ENCODE measurements at regions not wholly inside any gene's neighbourhood (a gene's known extent, or its start where the extent isn't known, plus 50 kb on each side); places are given as distances from the start of the nearest gene placed in this dataset.
"Not testable (repeated sequence)": the region's sequence is repeated elsewhere in the genome, so short reads cannot be mapped to it uniquely, and the experiment has no call there.

DNA sequence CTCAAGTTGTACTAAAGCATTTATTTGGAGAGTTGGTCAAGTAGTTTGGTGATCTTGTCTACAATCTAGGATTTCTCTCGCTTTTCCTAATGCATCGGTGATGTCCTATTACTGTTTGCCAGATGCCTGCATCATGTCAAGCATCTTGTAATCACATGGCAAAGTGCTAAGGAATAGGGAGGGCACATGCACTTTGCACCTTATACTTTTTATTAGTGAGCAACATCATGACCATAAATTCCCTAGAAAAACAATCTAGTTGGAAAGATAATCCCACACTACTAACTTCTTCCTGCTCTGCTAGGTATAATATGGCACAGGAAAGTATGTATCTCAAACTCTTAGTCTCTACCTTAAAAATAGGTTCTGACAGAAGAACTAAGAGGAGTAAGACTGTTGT, 894.3 kb upstream of the SLITRK1 start:
- in situ Hi-C loops (cut with MboI; ENCODE audit: low sequenced_read_pairs) (no loop called here), dilution Hi-C loops (cut with HindIII; ENCODE audit: low sequenced_read_pairs, unreplicated experiment) (no loop called here), intact Hi-C loops (cut with micrococcal nuclease) (no loop called here)
- no CpG with 5 or more reads among the region's 2 CpGs for WGBS, 2 experiments (ENCODE audit: extremely low coverage in 2 of 2, insufficient read length in 1 of 2)
- Histone ChIP-seq H3K4me1 (ENCODE audit: control insufficient read depth, insufficient read depth, low read length) (no peaks in the 10 kb centered on the region), H2BK20ac (ENCODE audit: low read depth, low read length) (no peak overlapping the region), H2BK5ac (ENCODE audit: low read depth, low read length, poor library complexity, severe bottlenecking) (no peak overlapping the region), H3K36me3 (ENCODE audit: control insufficient read depth, insufficient read depth, low read length) (no peaks in the 10 kb centered on the region), H3K14ac (replicated peaks; ENCODE audit: low read depth, low read length) (no peak overlapping the region), H3K27me3 (ENCODE audit: control insufficient read depth, insufficient read depth, low read length) (no peaks in the 10 kb centered on the region), H3K56ac (ENCODE audit: extremely low read depth, insufficient read depth, low read length) (no peak overlapping the region), H4K5ac (ENCODE audit: low read depth, low read length) (no peak overlapping the region), H4K20me1 (ENCODE audit: insufficient read depth, low read length) (no peaks in the 10 kb centered on the region), H3K79me1 (ENCODE audit: low read depth in 1 of 2, low read length in 2 of 2) (no peaks in the 10 kb centered on the region), H3K23ac (ENCODE audit: low read depth, low read length) (no peak overlapping the region), H3K4ac (ENCODE audit: low read depth, low read length) (no peak overlapping the region), H2AFZ (replicated peaks; ENCODE audit: low read length, poor library complexity) (no peak overlapping the region), H3K27ac (ENCODE audit: insufficient read depth, low read length) (no peak overlapping the region), H4K8ac (ENCODE audit: low read depth in 2 of 2, low read length in 2 of 2) (no peak overlapping the region), H2AK5ac (ENCODE audit: low read depth, low read length) (no peak overlapping the region), H3K9me3 (ENCODE audit: control insufficient read depth, insufficient read depth, low read length) (no peaks in the 10 kb centered on the region; the same call in 1 of the 2 replicates), H3K9me1 (ENCODE audit: insufficient read depth, low read length) (no peaks in the 10 kb centered on the region), H4K91ac (ENCODE audit: insufficient read depth, low read depth, low read length) (no peak overlapping the region), H3K9ac (ENCODE audit: low read depth, low read length) (no peak overlapping the region), H3K4me3 (ENCODE audit: insufficient read depth, low read depth, low read length) (no peak overlapping the region), H3K18ac (ENCODE audit: low read depth, low read length) (no peak overlapping the region), H2AK9ac (replicated peaks; ENCODE audit: low read depth, low read length, poor library complexity) (no peak overlapping the region), H2BK120ac (ENCODE audit: low read depth, low read length) (no peak overlapping the region), H2BK15ac (ENCODE audit: low read depth, low read length) (no peak overlapping the region), H3K4me2 (ENCODE audit: low read depth, low read length) (no peak overlapping the region)
- no peak for ATAC-seq (ENCODE audit: low read depth)
- no TSS peak for BruUV-seq (replicated peaks)
- ChIA-PET CTCF (no interaction called here), POLR2A (ENCODE audit: unreplicated experiment) (no interaction called here)
- no peak for DNase-seq
- TF ChIP-seq, protein P1, sequence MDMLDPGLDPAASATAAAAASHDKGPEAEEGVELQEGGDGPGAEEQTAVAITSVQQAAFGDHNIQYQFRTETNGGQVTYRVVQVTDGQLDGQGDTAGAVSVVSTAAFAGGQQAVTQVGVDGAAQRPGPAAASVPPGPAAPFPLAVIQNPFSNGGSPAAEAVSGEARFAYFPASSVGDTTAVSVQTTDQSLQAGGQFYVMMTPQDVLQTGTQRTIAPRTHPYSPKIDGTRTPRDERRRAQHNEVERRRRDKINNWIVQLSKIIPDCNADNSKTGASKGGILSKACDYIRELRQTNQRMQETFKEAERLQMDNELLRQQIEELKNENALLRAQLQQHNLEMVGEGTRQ (IDR thresholded peaks at IDR 0.05; ENCODE audit: low read depth, low read length): no peak
- TF ChIP-seq BHLHE40 (IDR thresholded peaks at IDR 0.05; ENCODE audit: low read depth, low read length) (no peak), RAD21 (IDR thresholded peaks at IDR 0.05; ENCODE audit: low read length) (no peak), CEBPB (IDR thresholded peaks at IDR 0.05; ENCODE audit: low read depth, low read length) (no peak)

DNA sequence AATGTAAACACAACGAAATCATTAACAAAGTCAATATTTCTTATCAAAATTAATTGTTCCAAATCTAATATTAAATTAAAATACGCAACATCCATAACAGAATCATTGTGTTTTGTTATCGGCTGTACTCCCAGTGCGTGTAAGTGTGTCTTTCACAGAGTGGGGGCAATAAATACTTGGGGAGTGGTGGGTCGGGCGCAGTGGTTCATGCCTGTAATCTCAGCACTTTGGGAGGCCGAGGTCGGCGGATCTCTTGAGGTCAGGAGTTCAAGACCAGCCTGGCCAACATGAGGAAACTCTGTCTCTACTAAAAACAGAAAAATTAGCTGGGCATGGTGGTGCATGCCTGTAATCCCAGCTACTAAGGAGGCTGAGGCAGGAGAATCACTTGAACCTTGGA, 893.6 kb upstream of the SLITRK1 start:
- CTCF ChIA-PET; H3K18ac ChIP-seq (ENCODE audit: low read depth, low read length); H3K14ac ChIP-seq (replicated peaks; ENCODE audit: low read depth, low read length); H2BK5ac ChIP-seq (ENCODE audit: low read depth, low read length, poor library complexity, severe bottlenecking); in situ Hi-C loops (cut with MboI; ENCODE audit: low sequenced_read_pairs); H2AK5ac ChIP-seq (ENCODE audit: low read depth, low read length); H4K20me1 ChIP-seq (ENCODE audit: insufficient read depth, low read length); H3K27ac ChIP-seq (ENCODE audit: insufficient read depth, low read length); H2BK20ac ChIP-seq (ENCODE audit: low read depth, low read length); H2AK9ac ChIP-seq (replicated peaks; ENCODE audit: low read depth, low read length, poor library complexity); H3K9ac ChIP-seq (ENCODE audit: low read depth, low read length); H4K5ac ChIP-seq (ENCODE audit: low read depth, low read length); H3K4me3 ChIP-seq (ENCODE audit: insufficient read depth, low read depth, low read length); H3K4me1 ChIP-seq (ENCODE audit: control insufficient read depth, insufficient read depth, low read length); H3K4ac ChIP-seq (ENCODE audit: low read depth, low read length); H2BK120ac ChIP-seq (ENCODE audit: low read depth, low read length); H4K8ac ChIP-seq (ENCODE audit: low read depth in 2 of 2, low read length in 2 of 2); H3K9me3 ChIP-seq (ENCODE audit: control insufficient read depth, insufficient read depth, low read length); H3K4me2 ChIP-seq (ENCODE audit: low read depth, low read length); H3K27me3 ChIP-seq (ENCODE audit: control insufficient read depth, insufficient read depth, low read length); dilution Hi-C loops (cut with HindIII; ENCODE audit: low sequenced_read_pairs, unreplicated experiment); H2BK15ac ChIP-seq (ENCODE audit: low read depth, low read length); H2AFZ ChIP-seq (replicated peaks; ENCODE audit: low read length, poor library complexity); H4K91ac ChIP-seq (ENCODE audit: insufficient read depth, low read depth, low read length); H3K56ac ChIP-seq (ENCODE audit: extremely low read depth, insufficient read depth, low read length); H3K79me1 ChIP-seq (ENCODE audit: low read depth in 1 of 2, low read length in 2 of 2); DNase-seq; POLR2A ChIA-PET (ENCODE audit: unreplicated experiment); H3K9me1 ChIP-seq (ENCODE audit: insufficient read depth, low read length); intact Hi-C loops (cut with micrococcal nuclease); ATAC-seq (ENCODE audit: low read depth); BruUV-seq (replicated peaks); H3K23ac ChIP-seq (ENCODE audit: low read depth, low read length); H3K36me3 ChIP-seq (ENCODE audit: control insufficient read depth, insufficient read depth, low read length): not testable (repeated sequence)
- WGBS, 2 experiments (ENCODE audit: extremely low coverage in 2 of 2, insufficient read length in 1 of 2): 80% methylated on average over 2 of the region's 9 CpGs; no CpG with 5 or more reads in 1 of the 2 experiments

All from IMR-90 (cell line).